HCT116 (cell line): ENCODE measurements at regions not wholly inside any gene's neighbourhood (a gene's known extent, or its start where the extent isn't known, plus 50 kb on each side); places are given as distances from the start of the nearest gene placed in this dataset.

Source experiments
- ATAC-seq: fragments of 200-7000 bp; cut with Tn5 transposase; 2 replicates; pipeline ENCODE4 v1.9.1; 2020; ENCODE audit warnings: mild to moderate bottlenecking, moderate library complexity
- BruUV-seq: library from RNA; stranded (reverse); fragments of 400-500 nt; replicated peaks from 2 replicates; lab custom pipeline; 2021; lab: Mats Ljungman, UMichigan
- CTCF ChIA-PET: fragments of 300-600 bp; sonication (Branson Sonifier 250); formaldehyde crosslinking; loops from one replicate; lab custom pipeline; 2021; ENCODE audit warnings: antibody characterized with exemption; lab: Charles Lee
- POLR2A ChIA-PET: fragments of 300-600, 350-600 bp; sonication (Branson Sonifier 250); formaldehyde crosslinking; loops from one replicate; lab custom pipeline; 2021; ENCODE audit warnings: antibody characterized with exemption; lab: Charles Lee
- RAD21 ChIA-PET, 2 experiments: fragments of 300-600 bp; sonication (Branson Sonifier 250); formaldehyde crosslinking; loops; one replicate each; lab custom pipeline; 2023; ENCODE audit warnings: low total read pairs in 2 of 2; ENCODE audit not compliant: uncharacterized antibody in 2 of 2, unreplicated experiment in 2 of 2, low non-redundant PET in 1 of 2; lab: Charles Lee
- DNase-seq: peaks from one replicate; pipeline ENCODE4 v3.0.0-alpha.2; 2010; ENCODE audit warnings: low read depth, low spot score
- H2AFZ ChIP-seq: fragments of 200-600 bp; shearing (Covaris generic), sonication (generic); 2 replicates; pipeline ENCODE4 v1.6.1; 2017; ENCODE audit warnings: low read depth, mixed run types, mixed read lengths, antibody characterized with exemption, low read length; ENCODE audit not compliant: poor library complexity, severe bottlenecking
- H3K27ac ChIP-seq: 2 replicates; pipeline ENCODE4 v1.5.1; 2012; ENCODE audit warnings: low read depth, low read length
- H3K27me3 ChIP-seq: fragments of 200-600 bp; sonication (generic); 2 replicates; pipeline ENCODE4 v1.6.1; 2016; ENCODE audit warnings: mixed run types, low read length, mixed read lengths; ENCODE audit not compliant: insufficient read depth
- H3K36me3 ChIP-seq, 2 experiments: fragments of 200-500 bp in 1 of 2; fragments of 200-600 bp in 1 of 2; sonication (Bioruptor generic) in 1 of 2; sonication (generic) in 1 of 2; 2 replicates each; pipeline versions ENCODE4 v1.5.1 to v1.6.1; 2014 to 2016; ENCODE audit warnings: low read length in 2 of 2, inconsistent platforms in 1 of 2, mixed read lengths in 1 of 2, mixed run types in 1 of 2; ENCODE audit not compliant: insufficient read depth in 2 of 2, control insufficient read depth in 1 of 2
- H3K4me1 ChIP-seq, 2 experiments: fragments of 200-600 bp in 1 of 2; sonication (generic) in 1 of 2; 2 replicates each; pipeline versions ENCODE4 v1.5.1 to v1.6.1; 2012 to 2017; ENCODE audit warnings: low read length in 2 of 2, inconsistent platforms in 1 of 2, mild to moderate bottlenecking in 1 of 2, mixed read lengths in 1 of 2, mixed run types in 1 of 2, moderate library complexity in 1 of 2; ENCODE audit not compliant: insufficient read depth in 2 of 2, control insufficient read depth in 1 of 2
- H3K4me2 ChIP-seq: fragments of 200-600 bp; sonication (generic); 2 replicates; pipeline ENCODE4 v1.6.1; 2017; ENCODE audit warnings: mixed run types, low read length, mixed read lengths
- H3K4me3 ChIP-seq, 2 experiments: fragments of 200-600 bp in 1 of 2; sonication (generic) in 1 of 2; replicated peaks in 1 of 2; 2 replicates each; pipeline ENCODE4 v1.5.1; 2011 to 2016; ENCODE audit warnings: low read length in 2 of 2, control low read depth in 1 of 2, low read depth in 1 of 2, mild to moderate bottlenecking in 1 of 2, mixed read lengths in 1 of 2, mixed run types in 1 of 2
- H3K79me2 ChIP-seq: fragments of 200-600 bp; sonication (generic); 2 replicates; pipeline ENCODE4 v1.6.1; 2017; ENCODE audit warnings: mild to moderate bottlenecking, mixed run types, low read length, moderate library complexity, mixed read lengths; ENCODE audit not compliant: insufficient read depth
- H3K9ac ChIP-seq: fragments of 200-600 bp; sonication (generic); 2 replicates; pipeline ENCODE4 v1.6.1; 2016; ENCODE audit warnings: low read length, mixed read lengths
- H3K9me2 ChIP-seq: fragments of 200-600 bp; sonication (generic), shearing (Covaris generic); 2 replicates; pipeline ENCODE4 v1.6.1; 2017; ENCODE audit warnings: mixed run types, mild to moderate bottlenecking, moderate library complexity; ENCODE audit not compliant: insufficient read depth
- H3K9me3 ChIP-seq, 2 experiments: fragments of 200-500 bp in 1 of 2; fragments of 200-600 bp in 1 of 2; sonication (Bioruptor generic) in 1 of 2; sonication (generic) in 1 of 2; 2 replicates each; pipeline ENCODE4 v1.6.1; 2014 to 2017; ENCODE audit warnings: low read length in 2 of 2, mixed read lengths in 2 of 2, inconsistent platforms in 1 of 2, low read depth in 1 of 2, mild to moderate bottlenecking in 1 of 2, mixed run types in 1 of 2, moderate library complexity in 1 of 2; ENCODE audit not compliant: control insufficient read depth in 1 of 2, insufficient read depth in 1 of 2
- H4K20me1 ChIP-seq: fragments of 200-600 bp; sonication (generic), shearing (Covaris generic); 2 replicates; pipeline ENCODE4 v1.6.1; 2017; ENCODE audit warnings: mixed run types, mild to moderate bottlenecking, moderate library complexity; ENCODE audit not compliant: insufficient read depth
- CBX3 ChIP-seq: IDR thresholded peaks from 2 replicates; pipeline ENCODE4 v1.6.1; 2012; ENCODE audit warnings: low read depth
- CEBPB ChIP-seq: IDR thresholded peaks from 2 replicates; pipeline ENCODE4 v1.6.1; 2012; ENCODE audit warnings: low read depth
- EGR1 ChIP-seq: IDR thresholded peaks from 2 replicates; pipeline ENCODE4 v1.6.1; 2012; ENCODE audit warnings: low read depth
- ELF1 ChIP-seq: IDR thresholded peaks from 2 replicates; pipeline ENCODE4 v1.6.1; 2012; ENCODE audit warnings: low read depth, borderline replicate concordance
- EZH2phosphoT487 ChIP-seq: fragments of 200-600 bp; IDR thresholded peaks from 2 replicates; pipeline ENCODE4 v1.6.1; 2018; ENCODE audit warnings: antibody characterized with exemption, borderline replicate concordance
- POLR2A ChIP-seq: IDR thresholded peaks from 2 replicates; pipeline ENCODE4 v1.7.0; 2011; ENCODE audit warnings: borderline replicate concordance; ENCODE audit not compliant: insufficient read depth, insufficient read length; ENCODE audit errors: extremely low read depth
- POLR2AphosphoS5 ChIP-seq: IDR thresholded peaks from 2 replicates; pipeline ENCODE4 v1.6.1; 2011; ENCODE audit warnings: mild to moderate bottlenecking, low read depth, low read length, moderate library complexity
- RAD21 ChIP-seq: IDR thresholded peaks from 2 replicates; pipeline ENCODE4 v1.6.1; 2012; ENCODE audit warnings: low read depth, mild to moderate bottlenecking
- SIN3A ChIP-seq: IDR thresholded peaks from 2 replicates; pipeline ENCODE4 v1.6.1; 2012; ENCODE audit warnings: low read depth
- SP1 ChIP-seq: IDR thresholded peaks from 2 replicates; pipeline ENCODE4 v1.6.1; 2012; ENCODE audit warnings: low read depth
- TCF7L2 ChIP-seq: IDR thresholded peaks from 2 replicates; pipeline ENCODE4 v1.7.0; 2011; ENCODE audit warnings: borderline replicate concordance, inconsistent platforms; ENCODE audit not compliant: insufficient read depth, insufficient read length; ENCODE audit errors: extremely low read depth
- ZNF274 ChIP-seq: fragments of 200-500 bp; sonication (Bioruptor generic); IDR thresholded peaks from 2 replicates; pipeline ENCODE4 v1.6.1; 2014; ENCODE audit warnings: mild to moderate bottlenecking, low read depth, low read length, inconsistent platforms
- intact Hi-C: fragments of 100-400 bp; cut with micrococcal nuclease; formaldehyde crosslinking; loops from 2 replicates; pipeline ENCODE4 v1.10.0; 2022
- TF ChIP-seq, protein P1 (sequence below): IDR thresholded peaks from 2 replicates; pipeline ENCODE4 v1.6.1; 2012

- Histone ChIP-seq H3K36me3 (no peaks in the 10 kb centered on the region), H3K4me2 (no peak overlapping the region), H3K79me2 (no peaks in the 10 kb centered on the region), H4K20me1 (no peaks in the 10 kb centered on the region), H3K27ac (no peak overlapping the region), H3K9ac (no peak overlapping the region), H2AFZ (no peak overlapping the region)
- BruUV-seq, result no TSS peak
- ChIA-PET CTCF (no interaction called here), RAD21 (no interaction called here)
- no peak for DNase-seq
- ATAC-seq, result no peak
- intact Hi-C loops, result no loop called here
- no peak for TF ChIP-seq POLR2AphosphoS5
- no peak for TF ChIP-seq SIN3A
- no peak for TF ChIP-seq RAD21
- TF ChIP-seq ZNF274, result no peak
- TF ChIP-seq SP1, result no peak
- TF ChIP-seq EGR1, result no peak
- TF ChIP-seq EZH2phosphoT487, result no peak
- TF ChIP-seq, protein P1, sequence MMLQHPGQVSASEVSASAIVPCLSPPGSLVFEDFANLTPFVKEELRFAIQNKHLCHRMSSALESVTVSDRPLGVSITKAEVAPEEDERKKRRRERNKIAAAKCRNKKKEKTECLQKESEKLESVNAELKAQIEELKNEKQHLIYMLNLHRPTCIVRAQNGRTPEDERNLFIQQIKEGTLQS, result no peak
- no peak for TF ChIP-seq TCF7L2
- TF ChIP-seq, all 23 proteins: peak for 0
- no peak overlapping the region for H3K4me3 ChIP-seq
- H3K9me2 ChIP-seq, result no peaks in the 10 kb centered on the region
- POLR2A ChIA-PET, result no interaction called here
- H3K27me3 ChIP-seq, result no peaks in the 10 kb centered on the region
- H3K9me3 ChIP-seq, result no peaks in the 10 kb centered on the region
- H3K4me1 ChIP-seq, result no peaks in the 10 kb centered on the region
Measured at GRCh38 chr7:22958742-22959141, 55.2 kb downstream of the HYCC1 start.

DNA sequence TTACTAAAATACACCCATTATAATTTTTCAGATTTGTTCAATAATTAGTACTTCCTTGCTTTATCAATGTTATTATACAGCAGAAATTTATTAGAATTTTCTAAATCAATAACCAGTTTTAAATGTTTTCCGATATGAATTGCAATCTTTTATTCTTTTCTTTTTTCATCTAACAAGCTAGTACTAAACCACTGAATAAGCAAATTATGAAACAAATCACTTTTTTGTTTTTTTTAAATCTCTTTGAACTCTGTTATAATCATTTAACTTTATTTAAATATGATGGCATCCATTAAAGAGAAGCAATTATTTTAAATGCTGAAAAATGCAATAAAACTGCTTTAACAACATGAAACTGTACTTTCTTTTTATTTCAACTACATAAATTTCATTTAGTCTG lies 59.7 kb downstream of the HYCC1 start:
- POLR2A ChIA-PET, result no interaction called here
- intact Hi-C loops, result no loop called here
- Histone ChIP-seq H3K27ac (no peak overlapping the region), H3K9me2 (no peaks in the 10 kb centered on the region), H3K36me3 (no peaks in the 10 kb centered on the region), H3K9ac (no peak overlapping the region), H3K79me2 (no peaks in the 10 kb centered on the region)
- ATAC-seq, result no peak
- CTCF ChIA-PET, result no interaction called here
- BruUV-seq, result no TSS peak
- no peak for TF ChIP-seq ZNF274
- no peak for TF ChIP-seq EGR1
- TF ChIP-seq CBX3, result no peak
- TF ChIP-seq POLR2A, result no peak
- no peak for TF ChIP-seq POLR2AphosphoS5
- TF ChIP-seq ELF1, result no peak
- TF ChIP-seq RAD21, result no peak
- TF ChIP-seq CEBPB, result no peak
- TF ChIP-seq, all 23 proteins: peak for 0
- no peak overlapping the region for H3K4me3 ChIP-seq
- H3K9me3 ChIP-seq, result no peaks in the 10 kb centered on the region
- no peaks in the 10 kb centered on the region for H3K4me1 ChIP-seq
- H2AFZ ChIP-seq, result no peak overlapping the region
- no peak for DNase-seq
- H3K4me2 ChIP-seq, result no peak overlapping the region
- no peaks in the 10 kb centered on the region for H3K27me3 ChIP-seq
- no peaks in the 10 kb centered on the region for H4K20me1 ChIP-seq
- RAD21 ChIA-PET, result no interaction called here
